ENCODE measurements at regions not wholly inside any gene's neighbourhood (a gene's known extent, or its start where the extent isn't known, plus 50 kb on each side); places are given as distances from the start of the nearest gene placed in this dataset.
A peak's percentile ranks its signal among the peaks of the same experiment; 100 is the strongest.

DNA sequence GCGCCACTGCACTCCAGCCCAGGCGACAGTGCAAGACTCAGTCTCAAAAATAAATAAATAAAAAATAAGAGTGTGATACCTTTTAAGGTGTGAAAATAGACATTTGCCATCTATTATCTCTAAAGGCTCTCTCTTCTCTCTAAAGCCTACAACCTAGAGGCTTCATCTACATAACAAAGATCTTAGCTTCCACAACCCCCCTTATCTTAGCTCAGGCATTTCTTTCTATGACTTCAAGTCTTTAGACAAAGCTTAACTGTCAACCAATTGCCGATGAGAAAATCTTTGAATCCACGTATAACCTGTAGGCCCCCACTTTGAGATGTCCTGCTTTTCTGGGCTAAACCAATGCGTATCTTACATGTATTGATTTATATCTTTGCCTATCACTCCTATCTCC lies 64.9 kb upstream of the ADAMTS19 start:
- DNase-seq (ENCODE audit: low read depth), result no peak
- no peak overlapping the region for H3K4me3 ChIP-seq (replicated peaks; ENCODE audit: low read depth, low read length)
- TF ChIP-seq, protein P1, sequence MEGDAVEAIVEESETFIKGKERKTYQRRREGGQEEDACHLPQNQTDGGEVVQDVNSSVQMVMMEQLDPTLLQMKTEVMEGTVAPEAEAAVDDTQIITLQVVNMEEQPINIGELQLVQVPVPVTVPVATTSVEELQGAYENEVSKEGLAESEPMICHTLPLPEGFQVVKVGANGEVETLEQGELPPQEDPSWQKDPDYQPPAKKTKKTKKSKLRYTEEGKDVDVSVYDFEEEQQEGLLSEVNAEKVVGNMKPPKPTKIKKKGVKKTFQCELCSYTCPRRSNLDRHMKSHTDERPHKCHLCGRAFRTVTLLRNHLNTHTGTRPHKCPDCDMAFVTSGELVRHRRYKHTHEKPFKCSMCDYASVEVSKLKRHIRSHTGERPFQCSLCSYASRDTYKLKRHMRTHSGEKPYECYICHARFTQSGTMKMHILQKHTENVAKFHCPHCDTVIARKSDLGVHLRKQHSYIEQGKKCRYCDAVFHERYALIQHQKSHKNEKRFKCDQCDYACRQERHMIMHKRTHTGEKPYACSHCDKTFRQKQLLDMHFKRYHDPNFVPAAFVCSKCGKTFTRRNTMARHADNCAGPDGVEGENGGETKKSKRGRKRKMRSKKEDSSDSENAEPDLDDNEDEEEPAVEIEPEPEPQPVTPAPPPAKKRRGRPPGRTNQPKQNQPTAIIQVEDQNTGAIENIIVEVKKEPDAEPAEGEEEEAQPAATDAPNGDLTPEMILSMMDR (IDR thresholded peaks at IDR 0.05; ENCODE audit: low read length, missing control alignments), result no peak

DNA sequence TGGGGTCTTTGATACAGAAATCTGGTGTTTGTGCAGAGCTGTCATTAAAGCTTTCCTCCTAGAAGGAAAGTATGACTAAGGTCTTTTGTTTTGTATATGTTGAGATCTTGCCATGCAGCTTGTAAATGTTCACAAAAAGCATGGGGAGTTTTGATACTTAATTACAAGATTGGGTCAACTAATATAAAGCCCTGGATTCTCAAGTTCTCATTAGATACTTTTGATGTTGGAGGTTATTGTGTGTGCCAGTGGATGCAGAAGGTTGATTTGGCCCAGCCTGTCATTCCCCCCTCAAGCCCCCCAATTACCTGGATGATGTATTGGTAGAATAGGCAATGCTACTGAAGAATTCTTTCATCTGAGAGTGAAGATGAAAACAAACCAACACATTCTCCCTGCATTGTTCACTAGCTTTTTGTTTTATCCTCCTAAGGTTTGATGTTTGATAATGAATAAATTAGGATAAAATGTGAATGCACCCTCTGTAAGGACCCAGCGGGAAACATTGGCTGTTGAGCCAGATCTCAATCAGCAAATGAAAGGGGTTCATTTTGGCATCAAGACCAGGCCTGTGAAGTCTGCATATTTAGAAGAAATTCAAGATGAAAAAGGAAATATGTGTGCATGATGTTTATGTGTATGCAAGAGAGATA lies 61.9 kb upstream of the ADAMTS19 start:
- TF ChIP-seq, protein P1 (IDR thresholded peaks at IDR 0.05; ENCODE audit: low read length, missing control alignments), result no peak
- DNase-seq (ENCODE audit: low read depth), result no peak

DNA sequence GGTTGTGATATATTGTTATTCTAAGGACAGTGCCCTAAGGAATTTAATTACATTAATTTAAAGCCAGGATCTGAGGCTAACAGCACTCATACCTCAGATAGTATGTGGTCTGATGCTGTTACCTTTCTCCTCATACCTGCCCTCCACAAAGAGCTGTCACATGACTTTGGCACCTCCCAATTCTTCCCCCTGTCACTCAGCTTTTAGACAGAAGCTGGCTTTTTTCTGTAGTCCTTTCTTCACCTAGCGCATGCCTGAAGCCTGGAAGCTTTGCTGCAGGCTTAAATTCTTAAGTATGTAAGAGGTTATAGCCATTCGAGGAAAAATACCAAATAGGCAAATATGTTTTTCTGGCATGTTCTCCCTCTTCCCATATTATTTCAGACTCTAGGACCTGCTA lies 61.0 kb upstream of the ADAMTS19 start:
- DNase-seq (ENCODE audit: low read depth), result no peak
- no peak overlapping the region for H3K4me3 ChIP-seq (replicated peaks; ENCODE audit: low read depth, low read length)
- TF ChIP-seq, protein P1 (IDR thresholded peaks at IDR 0.05; ENCODE audit: low read length, missing control alignments), result no peak

More for the DNA sequence above, 61.9 kb upstream of the ADAMTS19 start:
- no peak overlapping the region for H3K4me3 ChIP-seq (replicated peaks; ENCODE audit: low read depth, low read length)

GRCh38 chr5:129400395-129400983 lies 59.6 kb upstream of the ADAMTS19 start:
- TF ChIP-seq, protein P1 (IDR thresholded peaks at IDR 0.05; ENCODE audit: low read length, missing control alignments), result peak; percentile 30
- H3K4me3 ChIP-seq (replicated peaks; ENCODE audit: low read depth, low read length), result no peak overlapping the region
- DNase-seq (ENCODE audit: low read depth), result peak; percentile 31

- TF ChIP-seq, protein P1 (IDR thresholded peaks at IDR 0.05; ENCODE audit: low read length, missing control alignments), result no peak
- DNase-seq (ENCODE audit: low read depth), result no peak
- no peak overlapping the region for H3K4me3 ChIP-seq (replicated peaks; ENCODE audit: low read depth, low read length)
Observed at GRCh38 chr5:129405222-129405621, 54.9 kb upstream of the ADAMTS19 start.

GRCh38 chr5:129406440-129406839 lies 53.7 kb upstream of the ADAMTS19 start:
- TF ChIP-seq, protein P1 (IDR thresholded peaks at IDR 0.05; ENCODE audit: low read length, missing control alignments), result no peak
- H3K4me3 ChIP-seq (replicated peaks; ENCODE audit: low read depth, low read length), result no peak overlapping the region

More at GRCh38 chr5:129406440-129406839, 53.7 kb upstream of the ADAMTS19 start:
- DNase-seq (ENCODE audit: low read depth), result peak; percentile 35
